Left ventricle myocardium inferior (tissue), 1 donor: ENCODE measurements at regions not wholly inside any gene's neighbourhood (a gene's known extent, or its start where the extent isn't known, plus 50 kb on each side); places are given as distances from the start of the nearest gene placed in this dataset.

Experiments
- DNase-seq: peaks from one replicate; pipeline ENCODE4 v3.0.0-alpha.2; 2020
- H3K27ac ChIP-seq: fragments of 200-600 bp; replicated peaks from 2 replicates; pipeline ENCODE4 v1.8.0; 2021
- H3K27me3 ChIP-seq: fragments of 200-600 bp; 2 replicates; pipeline ENCODE4 v1.8.0; 2021; ENCODE audit warnings: low read depth
- H3K36me3 ChIP-seq: fragments of 200-600 bp; 2 replicates; pipeline ENCODE4 v1.8.0; 2021
- H3K4me1 ChIP-seq: fragments of 200-600 bp; 2 replicates; pipeline ENCODE4 v1.8.0; 2021
- H3K4me3 ChIP-seq: fragments of 200-600 bp; 2 replicates; pipeline ENCODE4 v1.8.0; 2021; ENCODE audit warnings: mild to moderate bottlenecking, moderate library complexity
- H3K9me3 ChIP-seq: fragments of 200-600 bp; replicated peaks from 2 replicates; pipeline ENCODE4 v1.8.0; 2021
- intact Hi-C: fragments of 100-400 bp; cut with micrococcal nuclease; formaldehyde crosslinking; loops from one replicate; pipeline ENCODE4 v1.11.0; 2022
- TF ChIP-seq, protein P1 (sequence below): fragments of 200-600 bp; IDR thresholded peaks from 2 replicates; pipeline ENCODE4 v1.8.0; 2021; ENCODE audit warnings: antibody characterized with exemption, mild to moderate bottlenecking, borderline replicate concordance
- donor health status: DM: no; HTN: yes; CAD: no; lungs with severe emphysema.

- H3K4me3 ChIP-seq = no peak overlapping the region
Observed at GRCh38 chr10:65861249-65861648, 1064.6 kb upstream of the LRRTM3 start.

More at GRCh38 chr10:65861249-65861648, 1064.6 kb upstream of the LRRTM3 start:
- Histone ChIP-seq H3K4me1 (no peaks in the 10 kb centered on the region), H3K27ac (no peak overlapping the region), H3K9me3 (no peaks in the 10 kb centered on the region), H3K27me3 (no peaks in the 10 kb centered on the region), H3K36me3 (no peaks in the 10 kb centered on the region)
- TF ChIP-seq, protein P1, sequence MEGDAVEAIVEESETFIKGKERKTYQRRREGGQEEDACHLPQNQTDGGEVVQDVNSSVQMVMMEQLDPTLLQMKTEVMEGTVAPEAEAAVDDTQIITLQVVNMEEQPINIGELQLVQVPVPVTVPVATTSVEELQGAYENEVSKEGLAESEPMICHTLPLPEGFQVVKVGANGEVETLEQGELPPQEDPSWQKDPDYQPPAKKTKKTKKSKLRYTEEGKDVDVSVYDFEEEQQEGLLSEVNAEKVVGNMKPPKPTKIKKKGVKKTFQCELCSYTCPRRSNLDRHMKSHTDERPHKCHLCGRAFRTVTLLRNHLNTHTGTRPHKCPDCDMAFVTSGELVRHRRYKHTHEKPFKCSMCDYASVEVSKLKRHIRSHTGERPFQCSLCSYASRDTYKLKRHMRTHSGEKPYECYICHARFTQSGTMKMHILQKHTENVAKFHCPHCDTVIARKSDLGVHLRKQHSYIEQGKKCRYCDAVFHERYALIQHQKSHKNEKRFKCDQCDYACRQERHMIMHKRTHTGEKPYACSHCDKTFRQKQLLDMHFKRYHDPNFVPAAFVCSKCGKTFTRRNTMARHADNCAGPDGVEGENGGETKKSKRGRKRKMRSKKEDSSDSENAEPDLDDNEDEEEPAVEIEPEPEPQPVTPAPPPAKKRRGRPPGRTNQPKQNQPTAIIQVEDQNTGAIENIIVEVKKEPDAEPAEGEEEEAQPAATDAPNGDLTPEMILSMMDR = no peak
- intact Hi-C loops = no loop called here
- DNase-seq = no peak
